OCI-LY7 (cell line): ENCODE measurements at regions not wholly inside any gene's neighbourhood (a gene's known extent, or its start where the extent isn't known, plus 50 kb on each side); places are given as distances from the start of the nearest gene placed in this dataset.

Experiments used
- BruUV-seq: library from RNA; stranded (reverse); fragments of 400-500 nt; replicated peaks from 2 replicates; lab custom pipeline; 2021; lab: Mats Ljungman, UMichigan
- CTCF ChIA-PET: fragments of 300-600 bp; sonication (Branson Sonifier 250); formaldehyde crosslinking; loops from one replicate; lab custom pipeline; 2022; ENCODE audit warnings: antibody characterized with exemption; ENCODE audit not compliant: unreplicated experiment; lab: Charles Lee
- POLR2A ChIA-PET: fragments of 300-600 bp; sonication (Branson Sonifier 250); formaldehyde crosslinking; loops from one replicate; lab custom pipeline; 2022; ENCODE audit warnings: antibody characterized with exemption; lab: Charles Lee
- DNase-seq: peaks from one replicate; pipeline ENCODE4 v3.0.0-alpha.2; 2015; ENCODE audit warnings: low spot score
- H2AFZ ChIP-seq: fragments of 200-600 bp; sonication (generic), shearing (Covaris generic); 2 replicates; pipeline ENCODE4 v1.6.1; 2014; ENCODE audit warnings: mild to moderate bottlenecking, antibody characterized with exemption, low read length, moderate library complexity
- H3K27ac ChIP-seq: fragments of 200-600 bp; sonication (generic); 2 replicates; pipeline ENCODE4 v1.5.1; 2014; ENCODE audit warnings: mixed run types, low read depth, mild to moderate bottlenecking, moderate library complexity, low read length, inconsistent platforms; ENCODE audit not compliant: poor library complexity, severe bottlenecking
- H3K36me3 ChIP-seq: fragments of 200-600 bp; sonication (generic); 2 replicates; pipeline ENCODE4 v1.6.1; 2014; ENCODE audit warnings: mild to moderate bottlenecking, antibody characterized with exemption, low read length, moderate library complexity, mixed read lengths; ENCODE audit not compliant: insufficient read depth
- H3K4me1 ChIP-seq: fragments of 200-600 bp; sonication (generic); 2 replicates; pipeline ENCODE4 v1.5.1; 2014; ENCODE audit warnings: mild to moderate bottlenecking, low read length; ENCODE audit not compliant: insufficient read depth, poor library complexity, severe bottlenecking
- H3K4me2 ChIP-seq: fragments of 200-600 bp; sonication (generic); 2 replicates; pipeline ENCODE4 v1.6.1; 2014; ENCODE audit warnings: mild to moderate bottlenecking, low read length
- H3K4me3 ChIP-seq: fragments of 200-600 bp; sonication (generic); 2 replicates; pipeline ENCODE4 v1.5.1; 2014; ENCODE audit warnings: mild to moderate bottlenecking, low read depth, low read length; ENCODE audit not compliant: poor library complexity, severe bottlenecking
- H3K79me2 ChIP-seq: fragments of 200-600 bp; sonication (generic); 2 replicates; pipeline ENCODE4 v1.6.1; 2016; ENCODE audit warnings: low read depth, mild to moderate bottlenecking, low read length, moderate library complexity, mixed read lengths; ENCODE audit not compliant: insufficient read depth
- H3K9me2 ChIP-seq: fragments of 200-600 bp; sonication (generic); 2 replicates; pipeline ENCODE4 v1.6.1; 2016; ENCODE audit warnings: mild to moderate bottlenecking, low read length, mixed read lengths; ENCODE audit not compliant: insufficient read depth
- H3K9me3 ChIP-seq: fragments of 200-600 bp; sonication (generic); 2 replicates; pipeline ENCODE4 v1.6.1; 2014; ENCODE audit warnings: mild to moderate bottlenecking, mixed run types, low read length, mixed read lengths
- H4K20me1 ChIP-seq: fragments of 200-600 bp; sonication (generic); 2 replicates; pipeline ENCODE4 v1.6.1; 2014; ENCODE audit warnings: mild to moderate bottlenecking, antibody characterized with exemption, low read length, moderate library complexity, mixed read lengths; ENCODE audit not compliant: insufficient read depth
- CTCF ChIP-seq: fragments of 200-600 bp; sonication (generic); conservative IDR thresholded peaks from 2 replicates; pipeline ENCODE4 v1.5.1; 2014; ENCODE audit warnings: mild to moderate bottlenecking, antibody characterized with exemption, low read length, moderate library complexity, mixed read lengths
- EZH2phosphoT487 ChIP-seq: fragments of 200-600 bp; sonication (generic); IDR thresholded peaks from 2 replicates; pipeline ENCODE4 v1.6.1; 2018; ENCODE audit warnings: low read depth, borderline replicate concordance, mild to moderate bottlenecking, mixed run types, antibody characterized with exemption, low read length, moderate library complexity, mixed read lengths
- intact Hi-C: fragments of 100-400 bp; cut with micrococcal nuclease; formaldehyde crosslinking; loops from one replicate; pipeline ENCODE4 v1.10.0; 2022; ENCODE audit not compliant: unreplicated experiment

GRCh38 chr7:131649879-131650278 lies 93.5 kb upstream of the PODXL start:
- TF ChIP-seq EZH2phosphoT487 (no peak), CTCF (no peak)
- H3K27ac ChIP-seq = no peak overlapping the region
- BruUV-seq = no TSS peak

GRCh38 chr7:131649003-131649541 lies 92.6 kb upstream of the PODXL start:
- BruUV-seq = no TSS peak
- no peak for DNase-seq
- H3K27ac ChIP-seq = no peak overlapping the region
- no peaks in the 10 kb centered on the region for H3K79me2 ChIP-seq
- TF ChIP-seq CTCF (no peak), EZH2phosphoT487 (no peak)
- no peak overlapping the region for H3K4me2 ChIP-seq
- H2AFZ ChIP-seq = no peak overlapping the region
- intact Hi-C loops = no loop called here
- ChIA-PET CTCF (no interaction called here), POLR2A (interaction anchor here (0.7 kb wide), 2 partner anchors 22 to 855 kb away, joined by 4 to 7 read pairs; no protein-coding TSS in a partner anchor)
- H4K20me1 ChIP-seq = no peaks in the 10 kb centered on the region
- H3K36me3 ChIP-seq = no peaks in the 10 kb centered on the region
- H3K9me3 ChIP-seq = no peaks in the 10 kb centered on the region
- H3K4me1 ChIP-seq = no peaks in the 10 kb centered on the region
- no peaks in the 10 kb centered on the region for H3K9me2 ChIP-seq
- H3K4me3 ChIP-seq = no peak overlapping the region

More at GRCh38 chr7:131649879-131650278, 93.5 kb upstream of the PODXL start:
- no peak overlapping the region for H3K4me3 ChIP-seq
- H3K4me2 ChIP-seq = no peak overlapping the region
- no peaks in the 10 kb centered on the region for H3K9me2 ChIP-seq
- H3K4me1 ChIP-seq = no peaks in the 10 kb centered on the region
- H3K36me3 ChIP-seq = no peaks in the 10 kb centered on the region
- H3K79me2 ChIP-seq = no peaks in the 10 kb centered on the region
- DNase-seq = no peak
- no peak overlapping the region for H2AFZ ChIP-seq
- intact Hi-C loops = no loop called here
- H3K9me3 ChIP-seq = no peaks in the 10 kb centered on the region
- ChIA-PET CTCF (no interaction called here), POLR2A (no interaction called here)
- no peaks in the 10 kb centered on the region for H4K20me1 ChIP-seq

- H3K9me3 ChIP-seq = no peaks in the 10 kb centered on the region
- no peak overlapping the region for H3K4me2 ChIP-seq
- H3K79me2 ChIP-seq = no peaks in the 10 kb centered on the region
- H3K27ac ChIP-seq = no peak overlapping the region
- POLR2A ChIA-PET = interaction anchor here (0.7 kb wide), 2 partner anchors 22 to 854 kb away, joined by 4 to 7 read pairs; no protein-coding TSS in a partner anchor
- H4K20me1 ChIP-seq = no peaks in the 10 kb centered on the region
- no TSS peak for BruUV-seq
- no peaks in the 10 kb centered on the region for H3K4me1 ChIP-seq
- H3K4me3 ChIP-seq = no peak overlapping the region
- H3K36me3 ChIP-seq = no peaks in the 10 kb centered on the region
- H2AFZ ChIP-seq = no peak overlapping the region
- no peaks in the 10 kb centered on the region for H3K9me2 ChIP-seq
- TF ChIP-seq EZH2phosphoT487 (no peak), CTCF (no peak)
- CTCF ChIA-PET = no interaction called here
- DNase-seq = no peak
- intact Hi-C loops = no loop called here
Observed at GRCh38 chr7:131648491-131648890, 92.1 kb upstream of the PODXL start.
